ENCODE measurements at regions not wholly inside any gene's neighbourhood (a gene's known extent, or its start where the extent isn't known, plus 50 kb on each side); places are given as distances from the start of the nearest gene placed in this dataset.

- TF ChIP-seq CTCF (IDR thresholded peaks at IDR 0.05) = no peak
- TF ChIP-seq POLR2A (IDR thresholded peaks at IDR 0.05) = no peak
- no peak for TF ChIP-seq POLR2AphosphoS5 (IDR thresholded peaks at IDR 0.05)
Observed at GRCh38 chr13:109857803-109858202, 71.4 kb upstream of the IRS2 start.
